GM19438 (cell line): ENCODE measurements at regions not wholly inside any gene's neighbourhood (a gene's known extent, or its start where the extent isn't known, plus 50 kb on each side); places are given as distances from the start of the nearest gene placed in this dataset.

Experiments used
- ATAC-seq: cut with Tn5 transposase; IDR thresholded peaks from one replicate; pipeline ENCODE4 v1.9.1; 2021; ENCODE audit warnings: low read depth; ENCODE audit not compliant: unreplicated experiment

DNA sequence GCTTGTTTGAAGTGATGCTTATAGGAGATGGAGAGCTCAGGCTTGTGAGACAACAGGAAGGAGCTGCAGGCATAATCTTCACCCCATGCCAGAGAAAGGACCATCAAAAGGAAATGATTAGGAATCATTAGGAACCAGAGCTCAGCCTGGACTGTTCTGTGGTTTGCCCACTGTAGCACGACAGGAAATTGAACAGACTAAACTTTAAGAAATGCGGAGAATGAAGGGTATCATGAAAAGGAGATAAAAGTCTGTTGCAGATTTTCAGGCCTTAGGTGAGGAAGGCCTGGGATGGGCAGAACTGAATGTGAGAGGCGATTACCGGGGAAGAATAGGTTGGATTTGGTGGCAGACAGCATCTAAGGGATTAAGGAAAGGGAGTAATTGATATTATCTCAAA is 292.0 kb upstream of the PLXNA2 start:
- no peak for ATAC-seq

DNA sequence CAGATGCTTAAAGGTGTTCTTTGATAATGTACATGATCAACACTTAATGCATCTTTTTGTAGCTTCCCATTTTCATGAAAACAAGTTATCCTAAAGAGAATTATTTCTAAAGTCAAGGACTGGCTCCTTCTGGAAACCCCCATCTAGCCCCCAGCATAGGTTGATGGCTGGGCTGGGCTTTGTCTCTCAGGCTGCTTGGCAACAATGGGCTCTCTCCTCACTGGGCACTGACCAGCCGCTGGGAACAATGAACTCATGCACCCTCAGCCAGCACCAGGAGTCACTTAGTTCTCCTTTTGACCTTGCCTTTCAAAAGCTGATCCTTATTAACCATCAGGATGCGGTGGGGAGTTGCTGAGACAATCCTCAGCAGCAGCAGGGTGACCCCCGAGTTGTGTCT is 293.0 kb upstream of the PLXNA2 start:
- ATAC-seq: no peak

DNA sequence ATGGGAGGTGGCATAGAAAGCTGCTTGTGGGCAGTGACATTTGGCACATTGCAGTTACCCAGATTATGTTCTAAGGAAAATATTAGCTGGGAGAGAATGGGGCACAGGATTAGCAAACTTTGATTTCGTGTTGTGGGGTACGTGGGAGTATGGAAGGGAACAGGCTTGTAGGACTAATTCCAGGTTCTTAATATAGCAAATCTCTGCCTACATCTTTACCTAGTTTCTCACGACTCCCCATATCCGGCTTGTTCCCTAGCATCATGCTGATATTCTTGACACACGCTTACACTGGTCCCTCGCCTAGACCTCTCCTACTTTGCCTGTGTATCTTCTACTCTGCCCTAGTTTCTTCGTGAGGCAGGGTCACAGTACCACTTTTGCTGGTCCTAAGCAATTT is 293.9 kb upstream of the PLXNA2 start:
- no peak for ATAC-seq

DNA sequence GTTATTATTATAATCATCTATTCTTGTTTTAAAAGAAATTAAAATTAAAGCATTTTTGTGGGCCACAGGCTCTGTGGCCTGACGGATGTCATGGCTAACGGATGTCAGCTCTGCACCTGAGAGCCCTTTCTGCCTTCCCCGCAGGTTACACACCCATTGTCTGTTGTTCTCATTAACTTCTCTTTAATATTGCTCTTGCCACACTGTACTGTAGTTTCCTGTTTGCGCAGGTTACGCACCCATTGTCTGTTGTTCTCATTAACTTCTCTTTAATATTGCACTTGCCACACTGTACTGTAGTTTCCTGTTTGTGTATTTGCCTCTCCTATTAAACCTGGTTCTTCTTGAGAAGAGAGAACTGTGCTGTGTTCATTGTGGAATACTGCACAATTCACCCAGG is 294.4 kb upstream of the PLXNA2 start:
- ATAC-seq: no peak

DNA sequence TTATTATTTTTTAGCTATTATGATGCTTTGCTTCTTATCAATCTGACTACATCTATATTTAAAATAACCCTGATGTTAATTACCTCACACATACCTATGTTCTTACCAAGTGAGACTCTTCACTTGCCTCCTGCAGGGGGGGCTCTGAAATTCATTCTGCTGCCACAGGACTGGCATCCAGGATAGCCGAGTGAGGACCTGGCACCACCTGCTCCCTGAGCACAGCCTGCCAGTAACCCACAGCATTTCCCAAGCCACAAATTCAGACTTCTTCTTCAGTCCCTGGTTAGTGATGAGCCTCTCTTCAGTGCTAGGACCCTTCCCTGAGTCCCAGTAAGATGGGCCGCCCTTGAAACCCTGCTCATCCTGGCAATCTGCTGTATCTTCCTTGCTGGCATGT is 296.5 kb upstream of the PLXNA2 start:
- ATAC-seq: no peak

DNA sequence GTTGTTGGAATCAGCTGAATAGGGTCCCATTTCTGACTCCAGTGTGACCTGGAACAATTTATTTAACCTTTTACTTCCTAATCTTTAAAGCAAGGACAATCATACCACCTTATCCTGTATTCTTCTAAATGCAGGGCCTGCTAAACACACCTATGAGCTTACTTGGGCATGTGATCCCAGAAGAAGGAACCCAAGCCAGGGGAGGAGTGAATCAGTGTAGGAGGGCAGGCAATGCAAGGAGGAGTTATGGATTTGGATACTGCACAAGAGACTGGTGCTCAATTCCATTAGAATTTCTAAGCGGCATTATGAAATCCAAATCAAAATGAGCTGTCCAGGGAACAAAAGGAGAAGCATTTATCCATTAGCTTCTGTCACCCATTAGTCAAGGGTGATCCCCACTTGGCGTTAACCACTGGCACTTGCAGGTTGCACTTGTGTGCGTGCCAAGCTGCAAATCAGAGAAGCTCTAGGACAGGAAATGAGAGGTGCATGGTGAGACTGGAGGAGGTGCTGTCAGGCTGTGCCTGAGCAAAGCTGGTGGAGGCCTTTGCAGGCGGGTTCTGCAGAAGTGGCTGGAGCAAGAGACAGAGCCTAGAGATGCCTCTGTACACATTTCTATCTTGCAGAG is 297.2 kb upstream of the PLXNA2 start:
- ATAC-seq: no peak

DNA sequence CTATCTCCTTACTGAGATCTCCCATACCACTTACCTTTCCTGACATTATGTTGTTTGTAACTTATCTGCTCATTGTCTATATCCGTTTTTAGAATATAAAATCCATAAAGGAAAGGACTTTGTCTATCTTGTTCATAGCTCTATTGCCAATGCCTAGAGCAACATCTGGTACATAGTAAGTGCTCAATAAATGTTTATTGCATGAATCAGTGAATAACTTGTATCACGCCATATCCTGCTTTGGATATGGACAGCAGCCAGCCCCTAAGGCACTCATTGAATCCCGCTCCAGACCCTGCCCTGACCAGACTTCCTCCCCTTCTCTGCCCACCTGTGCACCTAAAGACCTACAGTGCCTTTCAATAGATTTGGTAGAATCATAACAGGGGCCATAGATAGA is 298.1 kb upstream of the PLXNA2 start:
- no peak for ATAC-seq

DNA sequence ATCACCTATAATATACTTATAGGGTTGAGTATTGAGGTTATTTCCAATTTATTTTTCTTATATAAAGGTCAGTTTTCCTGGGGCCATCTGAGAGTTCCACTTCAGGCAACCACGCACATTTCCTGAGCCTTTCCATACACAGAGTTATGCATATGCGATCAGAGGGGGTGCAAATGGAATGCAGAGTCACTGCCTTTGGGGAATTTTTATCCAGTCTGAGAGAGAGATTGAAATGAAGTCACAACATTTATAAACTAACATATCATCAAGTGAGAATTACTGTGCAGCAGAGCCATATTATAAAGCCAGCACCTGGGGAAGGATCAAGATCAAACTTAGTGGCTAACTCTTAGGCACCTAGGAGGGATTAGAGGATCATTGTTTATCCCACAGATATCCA is 299.9 kb upstream of the PLXNA2 start:
- ATAC-seq: no peak

DNA sequence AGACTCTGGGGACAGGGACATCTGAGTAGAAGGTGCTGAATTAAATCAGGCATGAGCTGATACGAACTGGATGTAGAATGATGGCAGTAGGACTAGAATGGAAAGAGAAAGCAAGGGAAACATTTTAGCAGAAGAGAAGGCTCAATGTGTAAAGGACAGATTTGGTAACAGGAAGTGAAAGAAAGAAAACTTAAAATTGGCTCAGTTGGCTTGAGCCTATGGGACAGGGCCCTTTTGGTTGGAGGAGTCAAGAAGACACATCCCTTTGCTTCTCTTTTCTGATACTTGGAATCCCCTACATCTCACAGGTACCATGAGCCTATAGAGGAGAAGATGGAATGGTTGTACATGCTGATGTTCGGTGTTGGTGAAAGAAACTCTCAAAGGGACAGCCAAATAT is 300.6 kb upstream of the PLXNA2 start:
- no peak for ATAC-seq

DNA sequence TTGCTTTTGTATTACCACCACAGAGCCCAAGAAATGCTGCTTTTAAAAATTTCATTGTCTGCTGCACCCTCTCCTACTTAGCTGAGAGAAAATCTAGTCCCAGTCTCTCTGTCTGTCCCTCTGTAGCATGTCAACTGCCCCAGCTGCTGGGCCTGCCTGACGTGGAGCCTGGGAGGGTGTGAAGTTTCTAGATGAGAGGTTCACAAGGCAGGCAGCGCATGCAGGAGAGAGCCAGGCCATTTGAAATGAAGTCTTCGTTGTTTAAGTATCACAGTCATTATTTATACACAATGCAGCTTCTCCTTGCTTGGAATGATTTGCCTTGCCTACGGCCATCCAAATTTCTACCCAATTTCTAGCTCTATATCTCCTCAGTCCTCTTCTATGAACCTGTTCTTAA is 306.8 kb upstream of the PLXNA2 start:
- no peak for ATAC-seq

DNA sequence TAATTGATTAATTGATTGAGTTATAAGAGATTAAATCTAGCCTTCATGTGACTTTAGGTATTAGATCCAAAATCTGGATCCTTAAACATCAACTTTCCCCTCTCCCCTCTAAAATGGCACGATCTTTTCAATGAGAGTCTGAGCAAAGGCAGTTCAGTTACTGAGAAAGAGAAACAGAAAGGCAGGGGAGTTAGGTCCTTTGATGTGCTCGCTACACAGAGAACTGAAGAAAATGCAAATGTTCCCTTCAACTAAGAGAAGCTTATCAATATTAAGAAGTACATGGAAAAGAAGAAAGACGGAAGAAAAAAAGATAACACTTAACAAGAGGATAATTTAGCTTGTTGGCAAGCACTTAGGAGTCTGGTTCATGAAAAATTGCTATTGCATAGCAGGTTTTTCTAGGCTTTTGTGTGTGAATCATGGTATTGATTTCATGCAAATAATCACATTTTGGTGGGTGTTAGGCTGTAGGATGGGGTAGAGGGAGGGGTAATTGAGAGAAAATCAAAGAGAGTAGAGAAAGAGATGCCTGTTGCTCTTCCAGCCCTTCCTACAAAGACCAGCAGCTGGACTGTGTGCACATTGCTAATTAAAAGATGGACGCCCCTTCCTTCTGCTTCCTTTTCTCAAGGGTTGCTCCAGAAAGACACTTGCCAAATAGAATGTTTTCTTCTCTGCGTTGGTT is 307.6 kb upstream of the PLXNA2 start:
- ATAC-seq: no peak

DNA sequence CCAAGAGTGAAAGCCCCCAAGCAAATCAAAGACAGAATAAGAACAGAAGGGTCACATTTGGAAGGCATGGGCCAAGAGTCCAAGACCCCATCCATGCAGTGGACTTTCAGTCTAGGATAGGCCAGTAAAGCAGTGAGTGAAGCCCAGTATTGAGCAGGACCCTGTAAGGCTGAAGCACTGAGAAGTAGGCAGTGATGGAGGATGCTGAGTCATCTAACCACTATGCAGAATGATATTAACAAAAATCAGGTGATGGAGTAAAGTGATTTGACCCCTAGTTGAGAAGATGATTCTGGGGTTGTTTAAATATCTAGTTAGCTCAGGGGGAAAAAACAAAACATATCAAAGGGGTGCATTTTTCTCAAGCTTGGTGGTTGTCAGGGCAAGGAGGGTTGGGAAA is 308.7 kb upstream of the PLXNA2 start:
- no peak for ATAC-seq

DNA sequence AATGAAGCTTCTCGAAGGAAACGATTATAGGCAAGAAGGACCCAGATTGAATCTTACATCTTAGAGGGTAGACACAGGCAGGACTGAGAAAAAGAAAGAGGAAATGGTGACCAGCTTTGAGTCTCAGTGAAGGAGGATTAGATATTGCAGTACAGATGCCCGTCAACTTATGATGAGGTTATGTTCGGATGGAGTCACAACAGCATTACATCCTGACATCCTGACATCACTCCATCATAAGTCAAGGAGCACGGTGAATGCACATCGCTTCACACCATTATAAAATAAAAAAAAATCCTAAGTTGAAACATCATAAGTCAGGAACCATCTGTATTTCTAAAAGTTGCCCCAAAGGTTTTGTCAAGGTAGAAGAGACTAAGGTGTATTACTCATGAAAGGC is 312.3 kb upstream of the PLXNA2 start:
- ATAC-seq: no peak

DNA sequence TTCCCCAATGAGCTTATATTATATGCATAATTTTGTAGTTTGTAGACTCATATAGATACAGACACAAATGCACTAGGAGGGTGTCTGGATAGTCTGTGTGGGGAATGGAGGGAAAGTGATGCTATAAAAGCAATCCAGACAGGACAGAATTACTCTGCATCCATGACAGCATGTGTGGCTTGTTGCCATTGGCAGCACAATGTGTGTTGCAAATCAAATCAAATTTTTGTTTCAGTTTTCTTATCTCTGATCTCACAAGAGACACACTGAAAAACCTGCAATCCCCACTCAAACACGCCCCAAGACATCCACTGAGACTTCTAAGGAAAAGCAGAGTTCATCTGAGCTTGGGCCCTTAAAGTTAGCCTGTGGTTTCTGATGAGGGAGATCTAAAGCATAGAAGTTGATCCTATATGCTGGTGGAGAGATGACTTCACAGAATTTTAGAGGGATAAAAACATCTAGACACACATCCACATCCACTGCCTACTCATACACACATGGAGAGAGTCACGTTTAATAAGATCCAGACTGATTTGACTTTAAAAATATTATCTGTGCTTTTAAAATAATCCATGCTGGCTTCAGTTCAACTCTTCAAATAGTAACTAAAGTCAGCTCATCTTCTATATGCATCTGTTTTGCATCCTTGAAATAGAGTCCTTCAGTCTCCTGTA is 313.0 kb upstream of the PLXNA2 start:
- no peak for ATAC-seq

DNA sequence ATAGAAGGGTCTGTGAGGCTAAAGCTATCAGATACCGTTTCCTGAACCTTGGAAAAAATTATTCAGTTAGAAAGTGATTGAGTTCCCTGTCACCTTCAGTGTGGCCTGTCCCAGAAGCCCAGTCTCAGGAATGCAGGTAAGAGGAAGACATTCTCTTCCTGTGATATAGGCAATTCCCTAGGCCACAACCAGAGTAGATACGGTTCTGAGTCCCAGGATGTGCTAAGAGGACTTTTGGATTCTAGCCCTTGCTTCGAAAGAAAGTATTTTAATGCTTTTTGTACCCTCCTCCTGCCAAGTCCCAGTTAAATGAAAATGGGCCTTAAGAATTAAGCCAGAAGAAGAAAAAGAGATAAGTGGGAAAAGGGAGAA is 313.5 kb upstream of the PLXNA2 start:
- no peak for ATAC-seq

DNA sequence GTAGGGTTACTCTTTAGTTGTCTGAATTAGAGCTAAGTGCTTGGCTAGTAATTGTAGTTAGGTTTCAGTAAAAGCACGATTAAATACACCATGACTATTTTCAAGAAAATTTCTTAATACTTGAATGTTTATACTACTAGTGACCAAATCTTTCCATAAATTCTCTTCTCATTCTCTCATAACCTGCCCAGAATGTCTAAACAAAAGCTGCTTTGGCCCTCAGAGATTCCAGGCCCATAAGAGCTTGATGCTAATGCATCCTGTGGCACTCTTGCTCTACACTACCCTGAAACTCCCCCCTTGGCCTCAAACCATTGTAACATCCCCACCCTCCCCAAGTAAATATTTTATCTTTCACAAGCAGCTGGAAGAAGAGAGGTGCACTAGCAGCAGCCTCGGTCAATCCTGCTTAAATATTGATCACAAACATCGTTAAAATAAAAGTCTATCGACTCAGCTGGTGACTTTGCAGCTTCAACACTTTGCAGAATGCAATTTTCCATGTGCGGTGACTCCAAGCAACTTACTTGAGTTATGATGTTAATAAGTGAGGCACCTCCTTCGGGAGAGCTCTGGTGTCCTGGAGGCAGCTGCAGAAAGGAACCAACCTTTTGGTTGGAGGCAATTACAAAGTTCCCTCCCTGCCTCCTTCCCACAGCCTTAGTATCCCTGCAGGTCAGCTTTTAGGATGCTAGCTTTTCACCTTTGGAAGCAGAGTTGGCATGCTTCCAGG is 315.6 kb upstream of the PLXNA2 start:
- ATAC-seq: no peak

DNA sequence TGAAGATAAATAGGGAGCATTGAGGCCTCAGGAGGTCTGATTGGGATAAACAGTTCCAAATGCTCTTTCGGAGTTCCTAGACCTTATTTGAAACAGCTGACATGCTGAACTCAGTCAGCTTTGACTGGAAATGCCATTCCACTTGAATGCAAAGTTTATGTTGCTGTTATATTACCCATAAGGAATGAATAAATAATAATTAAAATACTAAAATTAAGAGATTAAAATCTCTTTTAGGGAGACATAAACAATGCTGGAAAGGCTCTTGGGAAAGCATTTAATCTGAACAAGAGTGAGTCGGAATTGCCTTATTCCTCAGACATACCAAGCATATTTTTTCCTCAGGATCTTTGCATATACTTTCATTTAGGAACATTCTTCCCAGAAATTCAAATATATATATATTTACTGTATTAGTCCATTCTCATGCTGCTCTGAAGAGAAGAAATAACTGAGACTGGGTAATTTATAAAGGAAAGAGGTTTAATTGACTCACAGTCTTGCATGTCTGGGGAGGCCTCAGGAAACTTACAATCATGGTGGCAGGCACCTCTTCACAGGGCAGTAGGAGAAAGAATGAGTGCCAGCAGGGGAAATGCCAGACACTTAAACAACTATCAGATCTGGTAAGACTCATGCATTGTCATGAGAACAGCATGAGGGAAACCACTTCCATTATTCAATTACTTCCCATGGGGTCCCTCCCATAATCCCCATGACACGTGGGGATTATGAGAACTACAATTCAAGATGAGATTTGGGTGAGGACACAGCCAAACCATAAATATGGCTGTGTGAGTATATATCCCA is 318.2 kb upstream of the PLXNA2 start:
- no peak for ATAC-seq

DNA sequence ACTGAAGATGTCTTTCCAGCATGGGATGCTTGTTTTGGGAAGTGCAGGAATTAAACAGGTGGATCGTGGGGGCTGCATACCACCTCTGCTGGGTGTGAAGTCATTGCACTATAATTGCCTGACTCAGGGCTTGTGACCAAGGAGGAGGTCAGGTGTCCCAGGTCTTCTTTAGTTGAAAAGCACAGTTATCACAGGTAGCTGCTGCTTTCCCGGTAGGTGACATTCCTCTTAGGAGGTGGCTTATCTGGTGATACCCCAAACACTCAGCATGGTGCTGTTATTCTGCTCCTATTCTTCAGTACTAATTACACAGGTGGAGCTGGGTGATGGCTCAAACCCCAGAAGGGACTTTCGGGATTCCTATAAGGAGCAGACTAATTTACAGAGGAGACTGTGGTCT is 320.3 kb upstream of the PLXNA2 start:
- ATAC-seq: no peak

DNA sequence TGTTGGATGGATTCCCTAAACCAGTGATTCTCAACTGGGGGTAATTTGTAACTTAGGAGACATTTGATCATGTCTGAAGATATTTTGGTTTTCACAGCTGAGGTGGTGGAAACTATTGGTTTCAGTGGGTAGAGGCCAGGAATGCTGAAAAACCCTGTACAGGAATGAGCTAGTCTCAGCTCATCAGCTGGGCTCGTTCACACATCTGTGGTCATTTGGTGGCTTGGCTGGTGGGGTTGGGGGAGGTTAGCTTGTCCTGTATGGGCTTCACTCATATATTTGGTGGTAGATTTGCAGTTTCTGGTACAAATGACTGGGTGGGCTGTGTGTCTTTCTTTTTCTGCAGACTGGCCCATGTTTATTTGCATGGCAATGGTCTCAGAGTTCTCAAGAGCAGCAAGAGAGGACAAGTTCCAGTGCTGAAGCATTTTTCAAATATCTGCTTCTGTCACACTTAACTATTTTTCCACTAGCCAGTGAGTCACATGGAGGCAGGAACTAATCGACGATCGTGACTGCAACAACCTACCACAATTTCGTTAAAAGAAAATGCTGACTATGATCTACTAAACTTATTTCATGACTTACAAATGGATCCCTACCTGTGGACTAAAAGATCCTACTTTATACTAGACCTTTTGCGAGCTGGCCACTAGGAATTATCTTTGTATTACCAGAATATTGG is 321.7 kb upstream of the PLXNA2 start:
- no peak for ATAC-seq

DNA sequence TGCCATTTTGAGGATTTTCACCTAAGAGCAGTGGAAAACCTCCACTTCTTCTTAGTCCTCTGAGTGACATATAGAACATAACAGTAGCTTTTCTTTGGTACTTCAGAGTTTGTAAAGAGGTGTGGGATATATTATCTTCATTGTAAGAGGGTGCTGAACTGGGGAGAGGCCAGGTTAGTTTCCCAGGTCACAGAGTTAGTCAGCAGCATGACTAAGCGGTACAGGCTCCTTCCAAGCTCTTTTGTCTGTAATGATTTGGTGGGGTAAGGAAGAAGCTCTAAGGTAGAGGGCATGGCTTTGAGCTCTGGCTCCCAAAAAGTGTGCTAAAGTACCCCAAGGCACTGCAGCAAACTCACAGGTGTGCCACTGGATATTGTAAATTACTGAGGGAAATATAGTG is 325.0 kb upstream of the PLXNA2 start:
- ATAC-seq: no peak
